ENCODE measurements at regions not wholly inside any gene's neighbourhood (a gene's known extent, or its start where the extent isn't known, plus 50 kb on each side); places are given as distances from the start of the nearest gene placed in this dataset.

- TF ChIP-seq CTCF (optimal IDR thresholded peaks at IDR 0.05 in 1 of 3, IDR thresholded peaks at IDR 0.05 in 1 of 3, conservative IDR thresholded peaks at IDR 0.05 in 1 of 3; ENCODE audit: extremely low read depth in 1 of 3, insufficient read depth in 2 of 3, low read length in 3 of 3) (no peak), EZH2 (IDR thresholded peaks at IDR 0.05; ENCODE audit: low read length) (no peak)
Measured at GRCh38 chr5:54869691-54870090, 115.7 kb downstream of the ESM1 start.

Measured in keratinocyte (primary cell).